Adrenal gland (tissue), 5 donors: ENCODE measurements at regions not wholly inside any gene's neighbourhood (a gene's known extent, or its start where the extent isn't known, plus 50 kb on each side); places are given as distances from the start of the nearest gene placed in this dataset.

Source experiments
- CTCF ChIP-seq, 6 experiments: fragments of 450-650 bp in 4 of 6; fragments of 200-600 bp in 2 of 6; sonication (generic) in 1 of 6; IDR thresholded peaks; 1 replicate in 5 of 6; 2 replicates in 1 of 6; pipeline versions ENCODE4 v1.5.1 to v1.8.0; 2016 to 2021; ENCODE audit warnings: antibody characterized with exemption in 6 of 6, mild to moderate bottlenecking in 2 of 6, moderate library complexity in 1 of 6
- POLR2A ChIP-seq, 2 donors: fragments of 450-650 bp; IDR thresholded peaks; one replicate each; pipeline ENCODE4 v1.6.1; 2017; ENCODE audit warnings: antibody characterized with exemption in 2 of 2, mild to moderate bottlenecking in 2 of 2, moderate library complexity in 1 of 2
- donor health status: DM: no; HTN: no; CAD: no.

- TF ChIP-seq POLR2A (IDR thresholded peaks at IDR 0.05) (no peak), CTCF (IDR thresholded peaks at IDR 0.05) (no peak)
These were observed 75.9 kb upstream of the TSPAN11 start for GRCh38 chr12:30850684-30851083.
